ENCODE measurements at regions not wholly inside any gene's neighbourhood (a gene's known extent, or its start where the extent isn't known, plus 50 kb on each side); places are given as distances from the start of the nearest gene placed in this dataset.

GRCh38 chr5:176167800-176168199, 70.4 kb upstream of the SIMC1 start:
- no peak for DNase-seq
- H3K9me3 ChIP-seq: no peaks in the 10 kb centered on the region
- no peak for ATAC-seq
- TF ChIP-seq CTCF (IDR thresholded peaks at IDR 0.05): no peak
- intact Hi-C loops (cut with DNase I): no loop called here
- H3K36me3 ChIP-seq (ENCODE audit: insufficient read depth in 1 of 2, low read depth in 1 of 2): no peaks in the 10 kb centered on the region
- no peak overlapping the region for H3K4me3 ChIP-seq
- H3K27me3 ChIP-seq (ENCODE audit: insufficient read depth in 3 of 3, low read length in 2 of 3): peaks cover 0 to 8% (median 3%) of the 10 kb centered on the region in 3 donors
- WGBS, 3 donors: 32 to 39% (median 36%) methylated on average over 6 of the region's 6 CpGs
- no peaks in the 10 kb centered on the region for H3K4me1 ChIP-seq
- no peak overlapping the region for H3K27ac ChIP-seq

GRCh38 chr5:176169393-176170063, 68.7 kb upstream of the SIMC1 start:
- Histone ChIP-seq H3K9me3 (no peaks in the 10 kb centered on the region), H3K27ac (no peak overlapping the region), H3K36me3 (ENCODE audit: insufficient read depth in 1 of 2, low read depth in 1 of 2) (no peaks in the 10 kb centered on the region), H3K4me1 (no peaks in the 10 kb centered on the region), H3K4me3 (no peak overlapping the region), H3K27me3 (ENCODE audit: insufficient read depth in 3 of 3, low read length in 2 of 3) (peaks cover 0 to 15% (median 3%) of the 10 kb centered on the region in 3 donors)
- TF ChIP-seq CTCF (IDR thresholded peaks at IDR 0.05): no peak
- intact Hi-C loops (cut with DNase I): no loop called here
- no peak for DNase-seq
- ATAC-seq: no peak
- WGBS, 3 donors: 52 to 54% (median 54%) methylated on average over 3 of the region's 3 CpGs

GRCh38 chr5:176170084-176170483, 68.1 kb upstream of the SIMC1 start:
- Histone ChIP-seq H3K27ac (no peak overlapping the region), H3K27me3 (ENCODE audit: insufficient read depth in 3 of 3, low read length in 2 of 3) (peaks cover 2 to 20% (median 3%) of the 10 kb centered on the region in 3 donors), H3K4me1 (no peaks in the 10 kb centered on the region), H3K4me3 (no peak overlapping the region), H3K9me3 (no peaks in the 10 kb centered on the region), H3K36me3 (ENCODE audit: insufficient read depth in 1 of 2, low read depth in 1 of 2) (no peaks in the 10 kb centered on the region)
- no peak for ATAC-seq
- no peak for TF ChIP-seq CTCF (IDR thresholded peaks at IDR 0.05)
- WGBS, 3 donors: 30 to 50% (median 32%) methylated on average over 2 of the region's 2 CpGs
- intact Hi-C loops (cut with DNase I): no loop called here
- no peak for DNase-seq

- intact Hi-C loops (cut with DNase I): no loop called here
- ATAC-seq (no peak), DNase-seq (no peak)
- Histone ChIP-seq H3K27ac (no peak overlapping the region), H3K9me3 (no peaks in the 10 kb centered on the region), H3K4me3 (no peak overlapping the region), H3K36me3 (ENCODE audit: insufficient read depth in 1 of 2, low read depth in 1 of 2) (no peaks in the 10 kb centered on the region), H3K27me3 (ENCODE audit: insufficient read depth in 3 of 3, low read length in 2 of 3) (peaks cover 3 to 31% (median 4%) of the 10 kb centered on the region in 3 donors), H3K4me1 (no peaks in the 10 kb centered on the region)
- TF ChIP-seq CTCF (IDR thresholded peaks at IDR 0.05): no peak
- 50 to 57% (median 55%) methylated on average over 11 of the region's 11 CpGs for WGBS, 3 donors
These were observed 67.0 kb upstream of the SIMC1 start for GRCh38 chr5:176171171-176171760.
